HG02943 (cell line): ENCODE measurements at regions not wholly inside any gene's neighbourhood (a gene's known extent, or its start where the extent isn't known, plus 50 kb on each side); places are given as distances from the start of the nearest gene placed in this dataset.

Experiments
- ATAC-seq: cut with Tn5 transposase; IDR thresholded peaks from one replicate; pipeline ENCODE4 v1.9.1; 2021; ENCODE audit warnings: mild to moderate bottlenecking, low read depth, moderate library complexity; ENCODE audit not compliant: unreplicated experiment

GRCh38 chr2:199136242-199136641 is 321.5 kb downstream of the SATB2 start:
- no peak for ATAC-seq

DNA sequence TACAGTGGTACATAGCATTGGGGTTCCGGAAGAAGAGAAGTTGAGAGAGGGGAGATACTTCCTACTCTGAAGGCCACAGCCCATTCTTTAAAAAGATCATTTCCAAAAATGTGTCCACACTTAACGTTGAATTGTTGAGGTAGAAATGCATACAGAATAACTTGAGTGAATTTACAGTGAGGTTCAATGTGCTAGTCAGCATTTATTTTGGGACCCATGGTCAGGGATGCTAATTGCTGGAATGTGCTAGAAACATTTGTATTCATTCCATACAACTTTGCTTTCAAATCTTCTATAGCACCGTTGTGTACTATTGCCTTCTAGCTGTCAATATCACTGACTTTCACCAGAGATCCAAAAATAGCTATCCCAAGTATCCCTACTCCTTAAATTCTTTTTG is 325.9 kb downstream of the SATB2 start:
- no peak for ATAC-seq

- no peak for ATAC-seq
Measured at GRCh38 chr2:199131136-199131655, 326.5 kb downstream of the SATB2 start.

DNA sequence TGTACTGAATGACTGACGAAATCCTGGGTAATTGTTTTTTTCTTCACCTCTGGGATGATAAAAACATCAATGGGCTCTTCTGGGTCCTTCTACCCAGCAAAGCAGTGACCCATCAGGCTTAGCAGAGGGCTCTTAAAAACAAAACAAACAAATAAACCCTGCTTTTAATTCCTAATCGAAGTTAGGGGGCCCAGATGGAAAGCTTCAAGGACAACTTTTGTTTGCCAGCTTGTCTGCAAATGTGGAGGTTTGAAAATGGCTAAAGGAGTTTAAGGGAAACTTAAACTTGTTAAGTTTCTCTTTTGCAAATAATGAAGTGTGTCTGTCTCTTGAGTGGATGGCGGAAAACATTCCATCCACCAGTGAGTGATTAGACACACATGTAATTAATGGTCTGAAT is 327.2 kb downstream of the SATB2 start:
- no peak for ATAC-seq

GRCh38 chr2:199128476-199129229 is 329.1 kb downstream of the SATB2 start:
- no peak for ATAC-seq

- ATAC-seq, result no peak
Measured at GRCh38 chr2:199119796-199120195, 337.9 kb downstream of the SATB2 start.

GRCh38 chr2:199118673-199119112 is 339.0 kb downstream of the SATB2 start:
- no peak for ATAC-seq

- ATAC-seq, result no peak
Measured at GRCh38 chr2:199115169-199115568, 342.6 kb downstream of the SATB2 start.

DNA sequence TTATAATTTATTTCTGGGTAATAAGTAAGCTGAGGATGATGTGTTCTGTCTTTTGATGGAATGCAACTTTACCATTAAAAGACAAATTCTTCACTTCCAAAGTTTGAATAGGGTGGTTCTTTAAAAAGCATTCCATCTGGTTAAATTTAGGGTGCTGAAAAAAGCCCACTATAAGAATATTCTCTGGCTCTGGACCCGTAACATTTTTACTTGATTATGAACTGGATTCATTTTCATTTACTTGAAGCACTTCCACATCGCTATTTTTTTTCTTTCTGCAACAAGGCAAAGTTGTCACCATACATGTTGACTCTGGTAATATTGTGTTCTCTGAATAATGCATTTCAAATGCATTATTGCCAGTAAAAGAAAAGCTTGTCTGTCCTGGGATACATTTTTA is 344.6 kb downstream of the SATB2 start:
- no peak for ATAC-seq

DNA sequence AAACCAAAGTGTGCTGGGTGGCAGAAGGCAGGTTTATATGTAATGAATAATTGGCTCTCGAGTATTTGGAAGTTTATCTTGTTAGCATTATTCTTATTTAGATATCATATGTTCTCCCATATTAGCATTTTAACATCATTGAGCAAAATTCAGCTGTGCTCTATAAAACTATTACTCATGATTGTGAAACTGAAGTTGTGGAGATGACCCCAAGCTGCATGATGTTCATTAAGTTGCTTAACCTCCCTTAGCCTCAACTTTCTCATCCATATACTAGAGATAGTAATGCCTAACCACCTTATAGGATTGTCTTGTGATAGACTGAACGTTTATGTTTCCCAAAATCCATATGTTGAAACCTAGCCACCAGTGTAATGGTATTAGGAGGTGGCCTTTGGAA is 346.3 kb downstream of the SATB2 start:
- no peak for ATAC-seq

DNA sequence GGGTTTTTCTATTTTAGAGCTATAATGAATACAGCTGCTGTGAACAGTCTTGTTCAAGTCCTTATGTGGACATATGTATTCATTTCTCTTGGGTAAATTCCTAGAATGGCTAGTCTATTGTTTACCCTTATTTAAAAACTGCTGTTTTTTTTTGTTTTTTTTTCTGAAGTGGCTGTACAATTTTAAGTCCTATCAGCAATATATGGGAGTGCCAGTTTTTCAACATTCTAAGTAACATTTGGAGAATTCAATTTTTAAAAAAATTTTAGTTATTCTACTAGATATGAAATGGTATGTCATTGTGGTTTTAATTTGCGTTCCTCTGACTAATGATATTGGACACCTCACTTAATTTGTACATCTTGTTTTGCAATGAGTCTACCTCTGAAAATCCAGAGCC is 349.7 kb downstream of the SATB2 start:
- no peak for ATAC-seq

DNA sequence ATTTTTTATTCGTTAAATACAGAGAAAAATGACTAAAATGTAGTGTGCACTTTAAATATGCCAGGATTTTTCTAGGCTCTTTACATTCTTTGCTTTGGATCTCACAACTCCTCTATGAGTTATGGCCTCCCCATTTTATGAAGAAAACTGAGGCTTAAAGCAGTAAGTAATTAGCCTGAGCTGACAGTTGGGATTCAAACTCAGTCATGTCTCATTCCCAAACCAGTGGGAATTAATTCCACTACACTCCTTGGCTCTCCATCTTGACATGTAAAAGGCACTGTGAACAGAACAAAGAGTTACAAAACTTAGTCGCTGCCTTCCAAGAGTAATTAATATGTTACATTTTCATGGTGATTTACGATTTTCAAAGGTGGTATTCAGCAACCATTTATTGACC is 351.9 kb downstream of the SATB2 start:
- ATAC-seq, result no peak

GRCh38 chr2:199101487-199101886 is 356.3 kb downstream of the SATB2 start:
- ATAC-seq, result no peak

DNA sequence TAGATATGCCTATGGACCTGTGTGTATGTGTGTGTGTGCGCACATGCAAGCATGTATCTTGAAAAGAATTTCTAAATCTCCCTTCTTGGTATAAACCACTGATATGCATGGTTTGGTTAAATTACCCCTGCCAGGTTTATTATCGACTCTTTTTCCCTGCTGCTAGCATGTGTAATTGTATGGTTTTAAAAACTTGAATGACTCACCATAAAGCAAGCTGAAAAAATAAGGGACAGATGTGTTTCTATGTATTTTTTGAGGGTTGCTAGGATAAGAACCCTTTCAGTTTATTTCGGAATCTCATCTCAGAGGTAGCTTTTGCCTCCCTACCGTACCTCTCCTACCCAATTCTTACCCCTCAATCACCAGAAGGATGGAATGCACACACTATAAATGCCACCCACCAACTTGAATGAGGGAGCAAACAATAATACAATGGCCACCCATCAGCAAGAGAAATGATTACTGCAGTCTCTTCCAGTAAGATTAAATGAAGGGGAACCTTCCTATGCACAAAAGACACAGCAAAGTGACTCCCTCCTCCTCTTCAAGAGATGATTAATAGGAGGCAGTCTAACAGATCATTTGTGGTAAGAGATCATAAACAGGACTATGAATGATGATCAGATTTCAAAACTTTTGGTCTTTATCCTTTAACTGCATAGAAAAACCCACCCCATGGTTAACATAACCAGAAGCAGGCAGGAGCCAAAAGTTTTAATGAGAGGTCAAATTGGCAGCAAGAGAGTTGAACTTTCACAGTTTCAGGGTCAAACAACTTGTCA is 357.2 kb downstream of the SATB2 start:
- ATAC-seq, result no peak

DNA sequence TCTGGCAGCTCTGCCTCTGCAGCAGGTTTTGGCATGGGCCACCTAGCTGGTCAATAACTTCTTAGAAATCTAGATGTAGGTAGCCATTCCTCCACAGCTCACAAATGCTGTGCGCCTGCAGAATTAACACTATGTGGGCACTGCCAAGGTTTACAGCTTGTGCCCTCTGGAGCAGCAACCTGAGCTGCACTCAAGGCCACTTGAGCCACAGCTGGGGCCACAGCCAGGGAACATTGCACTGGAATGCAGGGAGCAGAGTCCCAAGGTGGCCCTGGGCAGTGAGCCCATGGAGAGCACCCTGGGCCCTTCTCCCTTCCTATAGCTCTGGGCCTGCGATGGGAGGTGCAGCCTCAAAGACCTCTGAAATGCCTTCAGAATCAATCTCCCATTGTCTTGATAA is 365.3 kb downstream of the SATB2 start:
- ATAC-seq, result no peak

DNA sequence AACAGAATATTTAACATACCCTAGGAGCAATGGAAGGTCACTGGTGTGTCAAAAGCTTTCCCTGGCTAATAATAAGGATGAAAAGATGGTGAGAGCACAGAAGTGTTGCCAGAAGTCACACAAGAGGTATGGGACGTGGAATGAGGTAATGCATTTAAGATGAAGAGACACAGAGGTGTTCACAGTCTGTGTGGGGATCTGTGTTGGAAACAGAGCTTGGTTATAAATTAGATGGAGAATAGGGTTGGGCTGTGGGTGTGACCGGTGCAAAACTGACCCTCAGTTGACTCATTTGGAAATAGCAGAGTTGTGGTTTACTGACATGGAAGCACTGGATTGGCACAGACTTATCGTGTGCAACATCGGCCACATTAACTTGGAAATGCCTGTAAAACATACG is 372.5 kb downstream of the SATB2 start:
- no peak for ATAC-seq

- no peak for ATAC-seq
Measured at GRCh38 chr2:199070322-199070949, 387.3 kb downstream of the SATB2 start.

DNA sequence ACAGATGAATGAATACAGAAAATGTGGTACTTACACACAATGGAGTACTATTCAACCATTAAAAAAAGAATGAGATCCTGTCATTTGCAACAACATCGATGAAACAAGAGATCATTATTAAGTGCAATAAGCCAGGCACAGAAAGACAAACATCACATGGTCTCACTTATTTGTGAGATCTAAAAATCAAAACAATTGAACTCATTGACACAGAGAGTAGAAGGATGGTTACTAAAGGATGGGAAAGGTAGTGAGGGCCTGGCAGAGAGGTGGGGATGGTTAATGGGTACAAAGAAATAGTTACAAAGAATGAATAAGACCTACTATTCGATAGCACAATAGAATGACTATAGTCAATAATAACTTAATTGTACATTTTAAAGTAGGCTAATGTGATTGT is 393.5 kb downstream of the SATB2 start:
- ATAC-seq, result no peak

DNA sequence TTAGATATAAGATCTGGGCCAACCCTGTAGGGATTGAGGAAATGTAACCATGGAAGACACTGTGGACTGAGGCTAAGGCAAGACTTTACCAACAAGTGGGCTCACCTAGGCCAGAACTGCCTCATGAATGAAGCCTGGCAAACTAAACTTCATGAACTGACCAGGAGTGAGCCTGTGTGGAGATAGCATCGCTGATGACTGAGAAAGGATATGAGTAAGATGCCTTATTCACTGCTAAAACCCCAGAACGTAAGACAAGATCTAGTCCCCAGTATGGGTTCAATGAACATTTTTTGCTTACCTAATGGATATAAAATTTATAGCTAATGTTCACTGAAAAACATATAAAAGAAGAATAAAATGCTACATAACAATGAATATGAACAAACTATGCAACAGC is 399.8 kb downstream of the SATB2 start:
- no peak for ATAC-seq

- ATAC-seq, result no peak
Measured at GRCh38 chr2:199055336-199055735, 402.4 kb downstream of the SATB2 start.

DNA sequence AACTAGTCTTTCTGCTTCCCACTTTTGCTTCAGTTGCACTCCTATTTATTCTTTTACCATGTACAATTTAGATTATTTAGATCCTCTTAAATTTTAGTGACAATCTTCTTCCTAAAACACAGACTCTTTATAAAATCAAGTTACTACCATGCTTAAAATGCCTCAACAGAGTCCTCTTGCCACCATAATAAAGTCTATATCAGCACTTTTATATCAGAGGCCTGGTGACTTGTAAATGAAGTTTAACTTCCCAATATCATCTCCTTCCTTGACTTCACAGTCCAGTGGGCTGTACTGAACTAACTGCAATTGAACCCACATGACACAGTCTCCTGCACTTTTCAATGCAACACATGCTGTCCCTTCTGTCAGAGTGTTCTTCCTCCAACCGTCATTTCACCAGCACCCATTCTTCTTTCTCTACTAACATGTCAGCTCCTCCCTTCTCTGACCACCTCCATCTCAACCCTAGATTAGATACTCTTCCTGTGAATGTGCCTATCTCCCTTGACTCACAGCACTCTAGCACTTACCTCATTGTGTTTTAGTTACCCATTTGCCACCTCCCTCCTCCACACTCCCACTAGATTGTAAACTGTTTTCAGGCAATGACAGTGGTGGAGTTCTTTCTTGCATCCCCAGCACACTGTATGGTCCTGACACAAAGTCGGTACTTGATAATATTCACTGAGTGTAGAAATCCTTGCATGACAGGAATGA is 414.9 kb downstream of the SATB2 start:
- no peak for ATAC-seq
